ENCODE measurements at regions not wholly inside any gene's neighbourhood (a gene's known extent, or its start where the extent isn't known, plus 50 kb on each side); places are given as distances from the start of the nearest gene placed in this dataset.

DNA sequence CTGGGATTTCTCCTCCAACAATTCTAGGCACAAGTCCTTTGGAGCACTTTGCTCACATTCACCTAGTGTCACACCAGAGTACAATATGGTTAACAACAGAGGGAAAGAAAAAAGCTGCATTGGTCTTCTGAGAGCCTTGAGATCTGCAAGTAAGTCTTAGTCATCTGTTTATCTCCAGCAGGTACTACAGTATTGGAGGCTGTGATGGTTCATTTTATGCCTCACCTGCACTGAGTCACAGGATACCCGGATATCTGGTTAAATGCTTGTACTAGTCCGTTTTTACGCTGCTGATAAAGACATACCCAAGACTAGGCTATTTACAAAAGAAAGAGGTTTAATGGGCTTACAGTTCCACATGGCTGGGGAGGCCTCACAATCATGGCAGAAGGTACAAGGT is 525.0 kb downstream of the NR2F1-AS1 start (continued):
- TF ChIP-seq ZNF462 (CRISPR knock-in tag; IDR thresholded peaks at IDR 0.05) (no peak), JUNB (IDR thresholded peaks at IDR 0.05; ENCODE audit: unreplicated experiment) (no peak), POLR2AphosphoS5 (IDR thresholded peaks at IDR 0.05; ENCODE audit: low read depth) (no peak), STAT1 (IDR thresholded peaks at IDR 0.05; ENCODE audit: unreplicated experiment) (no peak), EZH2phosphoT487 (IDR thresholded peaks at IDR 0.05; ENCODE audit: unreplicated experiment) (no peak), ETS1 (IDR thresholded peaks at IDR 0.05) (no peak), ZNF114 (CRISPR knock-in tag; IDR thresholded peaks at IDR 0.05) (no peak), CREB1 (CRISPR knock-in tag; IDR thresholded peaks at IDR 0.05; ENCODE audit: low read depth) (no peak)
- TF ChIP-seq, protein P1, sequence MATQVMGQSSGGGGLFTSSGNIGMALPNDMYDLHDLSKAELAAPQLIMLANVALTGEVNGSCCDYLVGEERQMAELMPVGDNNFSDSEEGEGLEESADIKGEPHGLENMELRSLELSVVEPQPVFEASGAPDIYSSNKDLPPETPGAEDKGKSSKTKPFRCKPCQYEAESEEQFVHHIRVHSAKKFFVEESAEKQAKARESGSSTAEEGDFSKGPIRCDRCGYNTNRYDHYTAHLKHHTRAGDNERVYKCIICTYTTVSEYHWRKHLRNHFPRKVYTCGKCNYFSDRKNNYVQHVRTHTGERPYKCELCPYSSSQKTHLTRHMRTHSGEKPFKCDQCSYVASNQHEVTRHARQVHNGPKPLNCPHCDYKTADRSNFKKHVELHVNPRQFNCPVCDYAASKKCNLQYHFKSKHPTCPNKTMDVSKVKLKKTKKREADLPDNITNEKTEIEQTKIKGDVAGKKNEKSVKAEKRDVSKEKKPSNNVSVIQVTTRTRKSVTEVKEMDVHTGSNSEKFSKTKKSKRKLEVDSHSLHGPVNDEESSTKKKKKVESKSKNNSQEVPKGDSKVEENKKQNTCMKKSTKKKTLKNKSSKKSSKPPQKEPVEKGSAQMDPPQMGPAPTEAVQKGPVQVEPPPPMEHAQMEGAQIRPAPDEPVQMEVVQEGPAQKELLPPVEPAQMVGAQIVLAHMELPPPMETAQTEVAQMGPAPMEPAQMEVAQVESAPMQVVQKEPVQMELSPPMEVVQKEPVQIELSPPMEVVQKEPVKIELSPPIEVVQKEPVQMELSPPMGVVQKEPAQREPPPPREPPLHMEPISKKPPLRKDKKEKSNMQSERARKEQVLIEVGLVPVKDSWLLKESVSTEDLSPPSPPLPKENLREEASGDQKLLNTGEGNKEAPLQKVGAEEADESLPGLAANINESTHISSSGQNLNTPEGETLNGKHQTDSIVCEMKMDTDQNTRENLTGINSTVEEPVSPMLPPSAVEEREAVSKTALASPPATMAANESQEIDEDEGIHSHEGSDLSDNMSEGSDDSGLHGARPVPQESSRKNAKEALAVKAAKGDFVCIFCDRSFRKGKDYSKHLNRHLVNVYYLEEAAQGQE (IDR thresholded peaks at IDR 0.05; ENCODE audit: unreplicated experiment): no peak

All from GM23338 (cell line).